ENCODE measurements at regions not wholly inside any gene's neighbourhood (a gene's known extent, or its start where the extent isn't known, plus 50 kb on each side); places are given as distances from the start of the nearest gene placed in this dataset.

DNA sequence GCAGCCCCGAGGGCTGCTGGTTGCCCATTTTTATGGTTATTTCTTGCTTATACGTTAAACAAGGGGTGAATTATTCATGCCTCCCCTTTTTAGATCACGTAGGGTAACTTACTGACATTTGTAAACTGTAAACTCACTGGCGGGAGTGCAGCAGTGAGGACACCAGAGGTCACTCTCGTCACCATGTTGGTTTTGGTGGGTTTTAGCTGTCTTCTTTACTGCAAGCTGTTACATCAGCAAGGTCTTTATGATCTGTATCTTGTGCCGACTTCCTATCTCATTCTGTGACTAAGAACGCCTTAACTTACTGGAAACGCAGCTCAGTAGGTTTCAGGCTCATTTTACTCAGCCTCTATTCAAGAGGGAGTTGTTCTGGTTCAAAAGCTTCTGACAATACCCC lies 155.0 kb upstream of the PRDM9 start:
- Histone ChIP-seq H3K9me3 (replicated peaks; ENCODE audit: control insufficient read depth, insufficient read depth, low read length) (peaks cover 1% of the 10 kb centered on the region), H3K27ac (ENCODE audit: insufficient read depth, low read depth, low read length) (no peak overlapping the region), H3K9me1 (replicated peaks; ENCODE audit: control insufficient read depth, extremely low read depth, insufficient read depth, low read length) (no peaks in the 10 kb centered on the region), H2AFZ (ENCODE audit: low read depth, low read length) (no peak overlapping the region), H3K4me2 (ENCODE audit: insufficient read depth, low read length) (no peak overlapping the region), H3K4me3 (replicated peaks in 1 of 3; ENCODE audit: insufficient read depth in 1 of 3, low read depth in 1 of 3, low read length in 3 of 3) (no peak overlapping the region), H4K20me1 (replicated peaks; ENCODE audit: control insufficient read depth, extremely low read depth, insufficient read depth, low read length) (no peaks in the 10 kb centered on the region), H3K36me3 (ENCODE audit: control insufficient read depth in 2 of 2, extremely low read depth in 1 of 2, insufficient read depth in 2 of 2, low read length in 2 of 2) (no peaks in the 10 kb centered on the region), H3K79me2 (ENCODE audit: control insufficient read depth, insufficient read depth, low read length) (no peaks in the 10 kb centered on the region), H3K4me1 (ENCODE audit: control insufficient read depth, extremely low read depth, insufficient read depth, low read length) (no peaks in the 10 kb centered on the region), H3K27me3 (ENCODE audit: control insufficient read depth in 2 of 2, insufficient read depth in 2 of 2, low read length in 2 of 2) (no peaks in the 10 kb centered on the region), H3K9ac (replicated peaks; ENCODE audit: extremely low read depth, insufficient read depth, low read length) (no peak overlapping the region)
- DNase-seq (ENCODE audit: low read depth, low spot score) = no peak
- intact Hi-C loops (cut with micrococcal nuclease) = no loop called here
- ChIA-PET CTCF (no interaction called here), POLR2A (no interaction called here)
- TF ChIP-seq JUN (IDR thresholded peaks at IDR 0.05; ENCODE audit: borderline replicate concordance, insufficient read depth, insufficient read length, low read depth) (no peak), MYC (IDR thresholded peaks at IDR 0.05; ENCODE audit: low read depth, low read length) (no peak), FOS (IDR thresholded peaks at IDR 0.05; ENCODE audit: borderline replicate concordance, insufficient read depth, low read length) (no peak), POLR2AphosphoS5 (IDR thresholded peaks at IDR 0.05; ENCODE audit: insufficient read depth, low read depth, low read length) (no peak)
- TF ChIP-seq, protein P1, sequence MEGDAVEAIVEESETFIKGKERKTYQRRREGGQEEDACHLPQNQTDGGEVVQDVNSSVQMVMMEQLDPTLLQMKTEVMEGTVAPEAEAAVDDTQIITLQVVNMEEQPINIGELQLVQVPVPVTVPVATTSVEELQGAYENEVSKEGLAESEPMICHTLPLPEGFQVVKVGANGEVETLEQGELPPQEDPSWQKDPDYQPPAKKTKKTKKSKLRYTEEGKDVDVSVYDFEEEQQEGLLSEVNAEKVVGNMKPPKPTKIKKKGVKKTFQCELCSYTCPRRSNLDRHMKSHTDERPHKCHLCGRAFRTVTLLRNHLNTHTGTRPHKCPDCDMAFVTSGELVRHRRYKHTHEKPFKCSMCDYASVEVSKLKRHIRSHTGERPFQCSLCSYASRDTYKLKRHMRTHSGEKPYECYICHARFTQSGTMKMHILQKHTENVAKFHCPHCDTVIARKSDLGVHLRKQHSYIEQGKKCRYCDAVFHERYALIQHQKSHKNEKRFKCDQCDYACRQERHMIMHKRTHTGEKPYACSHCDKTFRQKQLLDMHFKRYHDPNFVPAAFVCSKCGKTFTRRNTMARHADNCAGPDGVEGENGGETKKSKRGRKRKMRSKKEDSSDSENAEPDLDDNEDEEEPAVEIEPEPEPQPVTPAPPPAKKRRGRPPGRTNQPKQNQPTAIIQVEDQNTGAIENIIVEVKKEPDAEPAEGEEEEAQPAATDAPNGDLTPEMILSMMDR (IDR thresholded peaks at IDR 0.05; ENCODE audit: extremely low read depth in 1 of 2, insufficient read depth in 1 of 2, low read depth in 1 of 2, low read length in 2 of 2) = no peak
- dilution Hi-C loops (cut with MboI; ENCODE audit: extremely low pct_ligation_motif_present, low sequenced_read_pairs) = no loop called here
- no TSS peak for BruUV-seq (replicated peaks)
- no peak for FAIRE-seq

DNA sequence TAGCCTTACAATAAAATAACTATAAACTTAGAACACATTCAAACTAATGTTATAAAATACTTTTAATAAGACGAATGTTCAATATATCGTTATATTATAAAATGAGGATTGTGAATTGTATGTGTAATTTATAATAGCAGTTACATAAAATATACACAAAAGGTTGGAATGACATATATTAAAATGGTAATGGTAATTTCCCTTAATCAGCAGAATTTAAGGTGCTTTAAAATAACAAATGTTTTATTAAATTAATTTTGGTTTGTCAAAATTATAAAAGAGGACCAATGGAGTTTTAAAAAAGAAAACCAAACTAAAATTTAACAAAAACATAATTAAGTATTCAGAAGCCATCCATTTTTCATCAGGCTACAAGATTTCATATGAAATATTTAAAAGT lies 164.3 kb upstream of the PRDM9 start:
- Histone ChIP-seq H3K79me2 (ENCODE audit: control insufficient read depth, insufficient read depth, low read length) (no peaks in the 10 kb centered on the region), H3K4me2 (ENCODE audit: insufficient read depth, low read length) (no peak overlapping the region), H3K36me3 (ENCODE audit: control insufficient read depth in 2 of 2, extremely low read depth in 1 of 2, insufficient read depth in 2 of 2, low read length in 2 of 2) (no peaks in the 10 kb centered on the region), H2AFZ (ENCODE audit: low read depth, low read length) (no peak overlapping the region), H4K20me1 (replicated peaks; ENCODE audit: control insufficient read depth, extremely low read depth, insufficient read depth, low read length) (no peaks in the 10 kb centered on the region), H3K4me1 (ENCODE audit: control insufficient read depth, extremely low read depth, insufficient read depth, low read length) (no peaks in the 10 kb centered on the region), H3K9ac (replicated peaks; ENCODE audit: extremely low read depth, insufficient read depth, low read length) (no peak overlapping the region), H3K27me3 (ENCODE audit: control insufficient read depth in 2 of 2, insufficient read depth in 2 of 2, low read length in 2 of 2) (no peaks in the 10 kb centered on the region), H3K9me1 (replicated peaks; ENCODE audit: control insufficient read depth, extremely low read depth, insufficient read depth, low read length) (no peaks in the 10 kb centered on the region), H3K9me3 (replicated peaks; ENCODE audit: control insufficient read depth, insufficient read depth, low read length) (no peaks in the 10 kb centered on the region), H3K27ac (ENCODE audit: insufficient read depth, low read depth, low read length) (no peak overlapping the region), H3K4me3 (replicated peaks in 1 of 3; ENCODE audit: insufficient read depth in 1 of 3, low read depth in 1 of 3, low read length in 3 of 3) (no peak overlapping the region)
- dilution Hi-C loops (cut with MboI; ENCODE audit: extremely low pct_ligation_motif_present, low sequenced_read_pairs) (no loop called here), intact Hi-C loops (cut with micrococcal nuclease) (no loop called here)
- BruUV-seq (replicated peaks) = no TSS peak
- ChIA-PET POLR2A (no interaction called here), CTCF (no interaction called here)
- DNase-seq (ENCODE audit: low read depth, low spot score) (no peak), FAIRE-seq (no peak)
- TF ChIP-seq, protein P1 (IDR thresholded peaks at IDR 0.05; ENCODE audit: extremely low read depth in 1 of 2, insufficient read depth in 1 of 2, low read depth in 1 of 2, low read length in 2 of 2) = no peak
- TF ChIP-seq MYC (IDR thresholded peaks at IDR 0.05; ENCODE audit: low read depth, low read length) (no peak), JUN (IDR thresholded peaks at IDR 0.05; ENCODE audit: borderline replicate concordance, insufficient read depth, insufficient read length, low read depth) (no peak), POLR2A (IDR thresholded peaks at IDR 0.05; ENCODE audit: low read depth, low read length) (no peak), MAX (IDR thresholded peaks at IDR 0.05; ENCODE audit: insufficient read depth, insufficient read length) (no peak), EZH2 (IDR thresholded peaks at IDR 0.05; ENCODE audit: borderline replicate concordance, low read depth, low read length, severe bottlenecking) (no peak)
